ENCODE measurements at regions not wholly inside any gene's neighbourhood (a gene's known extent, or its start where the extent isn't known, plus 50 kb on each side); places are given as distances from the start of the nearest gene placed in this dataset.

- POLR2A ChIA-PET = no interaction called here
- TF ChIP-seq ZNF544 (tag by site-specific recombination; IDR thresholded peaks at IDR 0.05) (no peak), ZNF221 (tag by site-specific recombination; IDR thresholded peaks at IDR 0.05; ENCODE audit: borderline replicate concordance) (no peak), ZNF311 (tag by site-specific recombination; IDR thresholded peaks at IDR 0.05; ENCODE audit: borderline replicate concordance) (no peak), ZNF274 (IDR thresholded peaks at IDR 0.05; ENCODE audit: low read length) (no peak), ZNF274 (tag by site-specific recombination; IDR thresholded peaks at IDR 0.05; ENCODE audit: borderline replicate concordance) (no peak), ZXDB (tag by site-specific recombination; IDR thresholded peaks at IDR 0.05) (no peak), MYNN (tag by site-specific recombination; IDR thresholded peaks at IDR 0.05; ENCODE audit: borderline replicate concordance) (no peak), ZNF580 (tag by site-specific recombination; IDR thresholded peaks at IDR 0.05) (no peak), ZNF610 (tag by site-specific recombination; IDR thresholded peaks at IDR 0.05; ENCODE audit: borderline replicate concordance) (no peak), ZNF394 (tag by site-specific recombination; IDR thresholded peaks at IDR 0.05; ENCODE audit: borderline replicate concordance) (no peak), ZNF629 (tag by site-specific recombination; IDR thresholded peaks at IDR 0.05) (no peak), ZNF677 (tag by site-specific recombination; IDR thresholded peaks at IDR 0.05) (no peak), TSHZ1 (tag by site-specific recombination; IDR thresholded peaks at IDR 0.05; ENCODE audit: borderline replicate concordance) (no peak), PRDM2 (tag by site-specific recombination; IDR thresholded peaks at IDR 0.05; ENCODE audit: borderline replicate concordance) (no peak), ZNF155 (tag by site-specific recombination; IDR thresholded peaks at IDR 0.05) (no peak), ZNF664 (tag by site-specific recombination; IDR thresholded peaks at IDR 0.05) (no peak)
- Histone ChIP-seq H3K27ac (ENCODE audit: extremely low read depth, low read depth, low read length) (no peak overlapping the region), H3K9me3 (ENCODE audit: control insufficient read depth, insufficient read depth, low read depth, low read length) (no peaks in the 10 kb centered on the region), H3K36me3 (ENCODE audit: control insufficient read depth in 2 of 2, insufficient read depth in 1 of 2, low read length in 2 of 2) (no peaks in the 10 kb centered on the region), H3K4me3 (ENCODE audit: low read depth, low read length) (no peak overlapping the region), H3K4me1 (ENCODE audit: control insufficient read depth, insufficient read depth, low read length) (no peaks in the 10 kb centered on the region)
- CTCF ChIA-PET = no interaction called here
Measured at GRCh38 chr20:24730750-24731149, 218.3 kb upstream of the CST7 start.

GRCh38 chr20:24731312-24731711 is 217.8 kb upstream of the CST7 start:
- H3K27ac ChIP-seq (ENCODE audit: extremely low read depth, low read depth, low read length) = no peak overlapping the region
- no peaks in the 10 kb centered on the region for H3K36me3 ChIP-seq (ENCODE audit: control insufficient read depth in 2 of 2, insufficient read depth in 1 of 2, low read length in 2 of 2)
- no peak for TF ChIP-seq ZNF114 (tag by site-specific recombination; IDR thresholded peaks at IDR 0.05)
- TF ChIP-seq RBAK (tag by site-specific recombination; IDR thresholded peaks at IDR 0.05) = no peak
- TF ChIP-seq ZNF239 (tag by site-specific recombination; IDR thresholded peaks at IDR 0.05) = no peak
- no peak for TF ChIP-seq ZNF48 (tag by site-specific recombination; IDR thresholded peaks at IDR 0.05)
- TF ChIP-seq ZNF175 (tag by site-specific recombination; IDR thresholded peaks at IDR 0.05) = no peak
- no peak for TF ChIP-seq MEIS1 (CRISPR knock-in tag; IDR thresholded peaks at IDR 0.05; ENCODE audit: borderline replicate concordance)
- no peak for TF ChIP-seq ZNF473 (tag by site-specific recombination; IDR thresholded peaks at IDR 0.05)
- no peak for TF ChIP-seq ZNF292 (tag by site-specific recombination; IDR thresholded peaks at IDR 0.05; ENCODE audit: borderline replicate concordance, low read depth)
- ChIA-PET CTCF (no interaction called here), POLR2A (no interaction called here)
- H3K4me1 ChIP-seq (ENCODE audit: control insufficient read depth, insufficient read depth, low read length) = no peaks in the 10 kb centered on the region
- no peaks in the 10 kb centered on the region for H3K9me3 ChIP-seq (ENCODE audit: control insufficient read depth, insufficient read depth, low read depth, low read length)
- no peak overlapping the region for H3K4me3 ChIP-seq (ENCODE audit: low read depth, low read length)
